Neuronal stem cell (in vitro differentiated cells): ENCODE measurements at regions not wholly inside any gene's neighbourhood (a gene's known extent, or its start where the extent isn't known, plus 50 kb on each side); places are given as distances from the start of the nearest gene placed in this dataset.
"Not testable (repeated sequence)": the region's sequence is repeated elsewhere in the genome, so short reads cannot be mapped to it uniquely, and the experiment has no call there.

Experiments used
- DNase-seq: peaks from one replicate; pipeline ENCODE4 v3.0.0-alpha.2; 2013; ENCODE audit warnings: low spot score
- H2AFZ ChIP-seq: one replicate; pipeline ENCODE4 v1.6.1; 2013; ENCODE audit warnings: mild to moderate bottlenecking, low read length, inconsistent platforms
- H2AK5ac ChIP-seq: 2 replicates; pipeline ENCODE4 v1.6.1; 2013; ENCODE audit warnings: low read depth, mild to moderate bottlenecking, inconsistent platforms, low read length, moderate library complexity, mixed read lengths
- H2BK120ac ChIP-seq: 2 replicates; pipeline ENCODE4 v1.6.1; 2013; ENCODE audit warnings: low read depth, mild to moderate bottlenecking, inconsistent platforms, low read length, moderate library complexity, mixed read lengths
- H2BK12ac ChIP-seq: one replicate; pipeline ENCODE4 v1.6.1; 2013; ENCODE audit warnings: low read length, inconsistent platforms
- H2BK15ac ChIP-seq: 2 replicates; pipeline ENCODE4 v1.6.1; 2013; ENCODE audit warnings: mild to moderate bottlenecking, low read length, inconsistent platforms, mixed read lengths
- H2BK5ac ChIP-seq: one replicate; pipeline ENCODE4 v1.6.1; 2013; ENCODE audit warnings: inconsistent platforms, mild to moderate bottlenecking, low read length, moderate library complexity
- H3K14ac ChIP-seq: one replicate; pipeline ENCODE4 v1.6.1; 2013; ENCODE audit warnings: low read length, inconsistent platforms
- H3K18ac ChIP-seq: 2 replicates; pipeline ENCODE4 v1.6.1; 2013; ENCODE audit warnings: low read length, inconsistent platforms
- H3K23ac ChIP-seq: 2 replicates; pipeline ENCODE4 v1.6.1; 2013; ENCODE audit warnings: low read depth, mild to moderate bottlenecking, mixed read lengths, low read length, inconsistent platforms; ENCODE audit not compliant: poor library complexity
- H3K27ac ChIP-seq: replicated peaks from 3 replicates; pipeline ENCODE4 v1.5.1; 2013; ENCODE audit warnings: low read length, inconsistent platforms
- H3K27me3 ChIP-seq, 3 experiments: 2 replicates each; pipeline ENCODE4 v1.6.1; 2013; ENCODE audit warnings: low read length in 3 of 3, mild to moderate bottlenecking in 2 of 3, inconsistent platforms in 1 of 3, low read depth in 1 of 3, mixed read lengths in 1 of 3, moderate library complexity in 1 of 3; ENCODE audit not compliant: control insufficient read depth in 3 of 3, insufficient read depth in 3 of 3
- H3K36me3 ChIP-seq, 2 donors: replicated peaks in 1 of 2; 2 replicates each; pipeline ENCODE4 v1.6.1; 2013; ENCODE audit warnings: low read length in 2 of 2; ENCODE audit not compliant: control insufficient read depth in 2 of 2, insufficient read depth in 2 of 2
- H3K4ac ChIP-seq: 2 replicates; pipeline ENCODE4 v1.6.1; 2013; ENCODE audit warnings: inconsistent platforms, mild to moderate bottlenecking, low read length, moderate library complexity
- H3K4me1 ChIP-seq, 2 donors: 1 replicate in 1 of 2; 2 replicates in 1 of 2; pipeline ENCODE4 v1.6.1; 2013; ENCODE audit warnings: low read length in 2 of 2, low read depth in 1 of 2; ENCODE audit not compliant: control insufficient read depth in 2 of 2, insufficient read depth in 1 of 2
- H3K4me2 ChIP-seq: one replicate; pipeline ENCODE4 v1.6.1; 2013; ENCODE audit warnings: mild to moderate bottlenecking, low read length, inconsistent platforms; ENCODE audit not compliant: insufficient read depth, poor library complexity, severe bottlenecking
- H3K4me3 ChIP-seq, 2 donors: 2 replicates each; pipeline ENCODE4 v1.5.1; 2013; ENCODE audit warnings: low read length in 2 of 2, mild to moderate bottlenecking in 2 of 2, inconsistent platforms in 1 of 2, moderate library complexity in 1 of 2
- H3K79me1 ChIP-seq: one replicate; pipeline ENCODE4 v1.6.1; 2013; ENCODE audit warnings: low read depth, mild to moderate bottlenecking, inconsistent platforms, low read length, moderate library complexity
- H3K9ac ChIP-seq: one replicate; pipeline ENCODE4 v1.6.1; 2013; ENCODE audit warnings: mild to moderate bottlenecking, low read depth, low read length, inconsistent platforms; ENCODE audit not compliant: poor library complexity
- H3K9me3 ChIP-seq, 2 donors: replicated peaks in 1 of 2; 2 replicates each; pipeline versions ENCODE3 to v1.6.1; 2013; ENCODE audit warnings: low read length in 2 of 2, mild to moderate bottlenecking in 2 of 2, inconsistent platforms in 1 of 2, low read depth in 1 of 2, mixed read lengths in 1 of 2, moderate library complexity in 1 of 2; ENCODE audit not compliant: control insufficient read depth in 2 of 2, insufficient read depth in 1 of 2
- H4K8ac ChIP-seq: one replicate; pipeline ENCODE4 v1.6.1; 2013; ENCODE audit warnings: low read depth, mild to moderate bottlenecking, inconsistent platforms, low read length, moderate library complexity
- H4K91ac ChIP-seq: one replicate; pipeline ENCODE4 v1.6.1; 2013; ENCODE audit warnings: low read length, low read depth, mild to moderate bottlenecking, inconsistent platforms; ENCODE audit not compliant: poor library complexity
- WGBS, 2 donors: extraction: QIAGEN DNeasy Blood & Tissue Kit; methylation state at CpG; one replicate each; pipeline ENCODE4 v1.1.7; 2013; ENCODE audit warnings: missing lambda C conversion rate in 2 of 2, mixed read lengths in 1 of 2; ENCODE audit not compliant: insufficient read length in 2 of 2, insufficient replicate concordance in 1 of 2; ENCODE audit errors: extremely low coverage in 2 of 2; 5-methylcytosine and 5-hydroxymethylcytosine counted together

- DNase-seq = no peak
- Histone ChIP-seq H3K36me3 (no peaks in the 10 kb centered on the region), H3K14ac (no peak overlapping the region), H3K27ac (no peak overlapping the region), H3K4me2 (no peak overlapping the region), H2BK5ac (no peak overlapping the region), H3K18ac (no peak overlapping the region), H3K23ac (no peak overlapping the region), H3K4ac (no peak overlapping the region), H2AFZ (peak overlapping the region; percentile 47), H2BK15ac (no peak overlapping the region), H3K9me3 (peaks cover 0 to 4% of the 10 kb centered on the region in 2 donors), H4K8ac (no peak overlapping the region), H2AK5ac (no peak overlapping the region), H3K4me3 (peak overlapping the region in 1 of 2 donors; percentile 16), H2BK120ac (no peak overlapping the region), H4K91ac (no peak overlapping the region), H3K4me1 (peaks cover 3 to 21% of the 10 kb centered on the region in 2 donors), H2BK12ac (no peak overlapping the region), H3K9ac (no peak overlapping the region), H3K79me1 (no peaks in the 10 kb centered on the region), H3K27me3 (no peaks in the 10 kb centered on the region)
- WGBS, 2 donors = no CpG with 5 or more reads among the region's 7 CpGs
Observed at GRCh38 chr6:164344801-164345291, 930.3 kb downstream of the QKI start.

DNA sequence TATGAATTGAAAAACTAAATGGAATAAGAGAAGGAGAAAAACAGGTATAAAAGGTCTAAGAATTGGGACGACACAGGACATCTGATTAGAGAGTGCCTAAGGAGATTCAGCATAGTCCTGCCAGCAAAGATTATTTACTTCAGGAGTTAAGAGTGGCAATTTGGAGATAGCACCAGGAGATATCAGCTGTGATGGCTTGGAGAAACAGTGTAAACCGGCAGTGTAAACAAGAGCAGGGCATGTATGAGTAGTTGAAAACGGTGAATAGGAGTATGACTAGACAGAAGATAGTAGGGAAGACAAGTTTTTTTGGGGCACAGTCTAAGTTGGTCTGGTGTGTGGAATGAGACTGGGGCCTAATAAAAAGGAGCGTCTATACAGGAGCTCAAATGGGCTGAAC lies 924.9 kb downstream of the QKI start:
- not testable (repeated sequence) for H3K14ac ChIP-seq, H3K23ac ChIP-seq, DNase-seq, H4K8ac ChIP-seq, H3K27ac ChIP-seq, H4K91ac ChIP-seq, H2AK5ac ChIP-seq, H3K4me2 ChIP-seq, H3K18ac ChIP-seq, H2BK12ac ChIP-seq, H3K4me1 ChIP-seq, H3K9ac ChIP-seq, H3K79me1 ChIP-seq, H3K4ac ChIP-seq, H2AFZ ChIP-seq, H2BK5ac ChIP-seq, H3K27me3 ChIP-seq, H2BK120ac ChIP-seq, H3K4me3 ChIP-seq, H3K36me3 ChIP-seq, H2BK15ac ChIP-seq
- no CpG with 5 or more reads among the region's 4 CpGs for WGBS, 2 donors
- peaks cover 0 to 16% of the 10 kb centered on the region in 2 donors for H3K9me3 ChIP-seq

- no CpG with 5 or more reads among the region's 4 CpGs for WGBS, 2 donors
- no peak overlapping the region for H4K91ac ChIP-seq
Observed at GRCh38 chr6:164337925-164338397, 923.4 kb downstream of the QKI start.

DNA sequence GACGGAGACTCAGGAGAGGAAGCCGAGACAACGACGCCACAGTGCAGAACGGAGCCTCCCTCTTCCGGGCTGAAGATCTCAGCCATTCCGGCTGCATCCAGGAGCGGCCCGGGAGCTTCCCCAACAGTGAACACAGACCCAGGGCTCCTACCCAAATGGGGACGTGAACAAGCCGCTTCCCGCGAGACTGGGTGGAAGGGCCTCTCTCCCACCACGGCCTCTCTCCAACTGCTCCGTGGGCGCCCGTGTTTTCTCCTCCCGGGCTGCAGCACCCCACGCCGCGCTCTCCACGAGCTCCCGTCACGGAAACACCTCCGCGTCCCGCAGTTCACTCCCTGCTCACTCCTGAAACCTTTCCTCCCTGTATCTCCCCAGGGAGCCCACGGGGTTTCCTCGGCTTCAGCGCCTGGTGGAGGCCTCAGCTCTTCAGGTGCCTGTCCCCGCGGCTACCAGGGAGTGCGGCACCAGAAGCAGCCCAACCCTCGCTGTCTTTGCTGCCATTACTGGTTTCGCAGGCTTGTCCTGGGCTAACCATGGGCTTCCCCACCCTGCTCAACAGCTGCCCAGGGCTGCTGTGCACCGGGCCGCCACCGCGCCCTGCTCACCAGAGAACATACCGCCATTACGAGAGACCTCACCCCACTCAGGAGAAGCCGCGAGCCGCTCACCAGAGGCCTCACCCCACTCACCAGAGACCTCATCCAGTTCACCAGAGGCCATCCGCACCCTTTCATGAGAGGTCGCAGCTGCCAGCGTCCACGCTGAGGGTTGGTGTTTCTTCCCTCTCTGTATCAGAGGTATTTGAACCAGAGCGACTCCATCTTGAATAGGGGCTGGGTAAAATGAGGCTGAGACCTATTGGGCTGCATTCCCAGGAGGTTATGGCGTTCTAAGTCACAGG lies 922.8 kb downstream of the QKI start:
- DNase-seq = no peak
- no peak overlapping the region for H4K91ac ChIP-seq
- WGBS, 2 donors = no CpG with 5 or more reads among the region's 50 CpGs
- peak overlapping the region; percentile 92 for H2AK5ac ChIP-seq
- H2BK12ac ChIP-seq = peak overlapping the region; percentile 63
- peak overlapping the region; percentile 96 for H2BK15ac ChIP-seq
- H3K79me1 ChIP-seq = no peaks in the 10 kb centered on the region
- peak overlapping the region; percentile 91 for H2BK120ac ChIP-seq
- H3K27me3 ChIP-seq = no peaks in the 10 kb centered on the region
- peaks cover 0 to 16% of the 10 kb centered on the region in 2 donors for H3K9me3 ChIP-seq
- peak overlapping the region; percentile 8 for H3K14ac ChIP-seq
- no peak overlapping the region for H4K8ac ChIP-seq
- no peak overlapping the region for H3K4me2 ChIP-seq
- H3K23ac ChIP-seq = no peak overlapping the region
- peak overlapping the region; percentile 66 for H3K4ac ChIP-seq
- peak overlapping the region in 1 of 2 donors; percentile 56 for H3K4me3 ChIP-seq
- H2BK5ac ChIP-seq = no peak overlapping the region
- peak overlapping the region; percentile 29 for H2AFZ ChIP-seq
- no peak overlapping the region for H3K27ac ChIP-seq
- no peak overlapping the region for H3K9ac ChIP-seq
- H3K4me1 ChIP-seq = peaks cover 0 to 2% of the 10 kb centered on the region in 2 donors
- no peaks in the 10 kb centered on the region for H3K36me3 ChIP-seq
- H3K18ac ChIP-seq = peak overlapping the region; percentile 77

More at GRCh38 chr6:164337925-164338397, 923.4 kb downstream of the QKI start:
- Histone ChIP-seq H3K79me1 (no peaks in the 10 kb centered on the region), H4K8ac (no peak overlapping the region), H3K14ac (no peak overlapping the region), H3K4me2 (no peak overlapping the region), H3K18ac (no peak overlapping the region), H3K4me1 (peaks cover 0 to 2% of the 10 kb centered on the region in 2 donors), H3K9me3 (peaks cover 0 to 16% of the 10 kb centered on the region in 2 donors), H2BK5ac (no peak overlapping the region), H2BK15ac (no peak overlapping the region), H3K4me3 (no peak overlapping the region), H3K23ac (no peak overlapping the region), H2AK5ac (no peak overlapping the region), H2BK12ac (no peak overlapping the region), H2BK120ac (no peak overlapping the region), H2AFZ (peak overlapping the region; percentile 68), H3K9ac (no peak overlapping the region), H3K36me3 (no peaks in the 10 kb centered on the region), H3K27ac (no peak overlapping the region), H3K27me3 (no peaks in the 10 kb centered on the region), H3K4ac (no peak overlapping the region)
- DNase-seq = no peak
